ENCODE measurements at regions not wholly inside any gene's neighbourhood (a gene's known extent, or its start where the extent isn't known, plus 50 kb on each side); places are given as distances from the start of the nearest gene placed in this dataset.

DNA sequence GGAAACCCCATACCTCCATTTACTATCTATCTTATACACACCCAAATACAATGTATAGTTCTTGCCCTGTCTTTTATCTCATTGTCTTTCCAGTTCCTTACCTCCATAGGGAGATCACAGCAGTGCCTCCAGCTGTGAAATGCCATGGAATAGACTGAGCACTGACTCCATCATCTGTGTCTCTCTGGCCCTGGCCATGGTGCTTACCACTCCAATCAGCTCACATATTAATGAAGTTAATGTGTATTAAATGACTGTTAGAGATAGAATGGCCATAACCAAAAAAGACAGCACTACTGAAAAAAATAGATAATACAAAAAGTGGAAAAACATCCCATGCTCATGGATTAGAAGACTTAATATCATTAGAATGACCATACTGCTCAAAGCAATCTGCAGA lies 240.4 kb upstream of the SOX21 start:
- TF ChIP-seq, protein P1, sequence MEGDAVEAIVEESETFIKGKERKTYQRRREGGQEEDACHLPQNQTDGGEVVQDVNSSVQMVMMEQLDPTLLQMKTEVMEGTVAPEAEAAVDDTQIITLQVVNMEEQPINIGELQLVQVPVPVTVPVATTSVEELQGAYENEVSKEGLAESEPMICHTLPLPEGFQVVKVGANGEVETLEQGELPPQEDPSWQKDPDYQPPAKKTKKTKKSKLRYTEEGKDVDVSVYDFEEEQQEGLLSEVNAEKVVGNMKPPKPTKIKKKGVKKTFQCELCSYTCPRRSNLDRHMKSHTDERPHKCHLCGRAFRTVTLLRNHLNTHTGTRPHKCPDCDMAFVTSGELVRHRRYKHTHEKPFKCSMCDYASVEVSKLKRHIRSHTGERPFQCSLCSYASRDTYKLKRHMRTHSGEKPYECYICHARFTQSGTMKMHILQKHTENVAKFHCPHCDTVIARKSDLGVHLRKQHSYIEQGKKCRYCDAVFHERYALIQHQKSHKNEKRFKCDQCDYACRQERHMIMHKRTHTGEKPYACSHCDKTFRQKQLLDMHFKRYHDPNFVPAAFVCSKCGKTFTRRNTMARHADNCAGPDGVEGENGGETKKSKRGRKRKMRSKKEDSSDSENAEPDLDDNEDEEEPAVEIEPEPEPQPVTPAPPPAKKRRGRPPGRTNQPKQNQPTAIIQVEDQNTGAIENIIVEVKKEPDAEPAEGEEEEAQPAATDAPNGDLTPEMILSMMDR (IDR thresholded peaks at IDR 0.05) = no peak
- TF ChIP-seq POLR2A (IDR thresholded peaks at IDR 0.05) = no peak
- no peak for TF ChIP-seq POLR2AphosphoS5 (IDR thresholded peaks at IDR 0.05)

Data from prostate gland (tissue), 2 donors.